ENCODE measurements at regions not wholly inside any gene's neighbourhood (a gene's known extent, or its start where the extent isn't known, plus 50 kb on each side); places are given as distances from the start of the nearest gene placed in this dataset.

GRCh38 chrX:1883772-1884171, 268.9 kb downstream of the ASMT start:
- TF ChIP-seq, protein P1, sequence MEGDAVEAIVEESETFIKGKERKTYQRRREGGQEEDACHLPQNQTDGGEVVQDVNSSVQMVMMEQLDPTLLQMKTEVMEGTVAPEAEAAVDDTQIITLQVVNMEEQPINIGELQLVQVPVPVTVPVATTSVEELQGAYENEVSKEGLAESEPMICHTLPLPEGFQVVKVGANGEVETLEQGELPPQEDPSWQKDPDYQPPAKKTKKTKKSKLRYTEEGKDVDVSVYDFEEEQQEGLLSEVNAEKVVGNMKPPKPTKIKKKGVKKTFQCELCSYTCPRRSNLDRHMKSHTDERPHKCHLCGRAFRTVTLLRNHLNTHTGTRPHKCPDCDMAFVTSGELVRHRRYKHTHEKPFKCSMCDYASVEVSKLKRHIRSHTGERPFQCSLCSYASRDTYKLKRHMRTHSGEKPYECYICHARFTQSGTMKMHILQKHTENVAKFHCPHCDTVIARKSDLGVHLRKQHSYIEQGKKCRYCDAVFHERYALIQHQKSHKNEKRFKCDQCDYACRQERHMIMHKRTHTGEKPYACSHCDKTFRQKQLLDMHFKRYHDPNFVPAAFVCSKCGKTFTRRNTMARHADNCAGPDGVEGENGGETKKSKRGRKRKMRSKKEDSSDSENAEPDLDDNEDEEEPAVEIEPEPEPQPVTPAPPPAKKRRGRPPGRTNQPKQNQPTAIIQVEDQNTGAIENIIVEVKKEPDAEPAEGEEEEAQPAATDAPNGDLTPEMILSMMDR (IDR thresholded peaks at IDR 0.05), result no peak
- no peak for TF ChIP-seq EZH2 (IDR thresholded peaks at IDR 0.05; ENCODE audit: borderline replicate concordance, insufficient read depth, low read depth, low read length, poor library complexity, severe bottlenecking)
